ENCODE measurements at regions not wholly inside any gene's neighbourhood (a gene's known extent, or its start where the extent isn't known, plus 50 kb on each side); places are given as distances from the start of the nearest gene placed in this dataset.

DNA sequence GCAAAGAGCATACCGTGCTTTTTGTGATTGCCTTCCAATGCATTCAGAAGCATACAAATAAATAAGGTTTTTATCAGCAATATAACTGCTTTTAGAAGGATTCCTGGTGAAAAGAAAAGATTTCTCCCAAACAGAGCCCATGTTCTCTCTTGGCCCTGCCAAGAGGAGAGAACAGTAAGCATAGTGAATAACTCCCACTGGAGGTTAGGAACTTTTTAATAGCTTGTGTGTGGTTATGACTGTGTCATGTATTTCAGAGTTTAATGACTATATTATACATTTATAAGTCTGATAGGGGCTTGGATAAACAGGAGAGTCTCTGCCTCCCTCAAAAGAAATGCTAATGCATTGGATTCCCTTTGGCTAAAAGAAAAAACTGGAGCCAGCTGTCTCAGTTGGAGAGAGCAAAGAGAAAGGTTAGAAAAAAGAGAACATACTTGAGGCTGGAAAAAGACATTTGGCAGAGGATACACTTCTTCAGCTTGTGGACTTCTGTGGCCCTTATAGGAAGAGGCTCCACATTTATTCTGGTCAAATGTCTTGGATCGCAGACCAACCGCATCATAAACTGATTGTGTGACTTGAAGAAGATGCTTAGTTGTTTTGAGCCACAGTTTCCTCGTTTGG lies 63.0 kb upstream of the SPRED2 start:
- H3K4me3 ChIP-seq (ENCODE audit: low read depth, low read length) = no peak overlapping the region
- TF ChIP-seq CTCF (IDR thresholded peaks at IDR 0.05; ENCODE audit: control insufficient read depth, extremely low read depth, insufficient read depth) = no peak
- no peak for DNase-seq (ENCODE audit: low read depth)

- no peak for TF ChIP-seq CTCF (IDR thresholded peaks at IDR 0.05; ENCODE audit: control insufficient read depth, extremely low read depth, insufficient read depth)
- no peak overlapping the region for H3K4me3 ChIP-seq (ENCODE audit: low read depth, low read length)
- DNase-seq (ENCODE audit: low read depth) = no peak
These were observed 61.7 kb upstream of the SPRED2 start for GRCh38 chr2:65494078-65494477.

DNA sequence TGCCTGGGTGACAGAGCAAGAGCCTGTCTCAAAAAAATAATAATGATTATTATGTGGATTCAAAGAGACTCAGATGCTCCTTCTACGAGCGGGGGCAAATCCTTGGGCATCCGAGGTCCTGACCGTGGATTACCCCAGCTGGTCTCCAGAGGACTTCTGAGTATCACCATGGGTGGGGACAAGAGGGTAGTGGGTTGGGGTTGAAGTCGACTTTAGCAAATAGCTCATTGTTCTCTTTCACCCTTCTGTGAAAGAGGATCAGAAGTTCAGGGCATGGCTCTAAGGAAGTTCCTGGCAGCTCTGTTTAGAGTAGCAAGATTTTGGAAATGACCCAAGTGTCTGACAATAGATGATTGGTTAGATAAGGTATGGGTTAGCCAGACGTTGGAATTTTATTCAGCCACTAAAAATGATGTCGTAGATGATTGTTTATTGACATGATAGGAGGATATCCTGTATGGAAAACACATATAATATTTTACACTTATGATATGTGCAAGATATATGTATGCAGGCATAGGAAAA lies 59.0 kb upstream of the SPRED2 start:
- H3K4me3 ChIP-seq (ENCODE audit: low read depth, low read length) = no peak overlapping the region
- no peak for TF ChIP-seq CTCF (IDR thresholded peaks at IDR 0.05; ENCODE audit: control insufficient read depth, extremely low read depth, insufficient read depth)
- no peak for DNase-seq (ENCODE audit: low read depth)

DNA sequence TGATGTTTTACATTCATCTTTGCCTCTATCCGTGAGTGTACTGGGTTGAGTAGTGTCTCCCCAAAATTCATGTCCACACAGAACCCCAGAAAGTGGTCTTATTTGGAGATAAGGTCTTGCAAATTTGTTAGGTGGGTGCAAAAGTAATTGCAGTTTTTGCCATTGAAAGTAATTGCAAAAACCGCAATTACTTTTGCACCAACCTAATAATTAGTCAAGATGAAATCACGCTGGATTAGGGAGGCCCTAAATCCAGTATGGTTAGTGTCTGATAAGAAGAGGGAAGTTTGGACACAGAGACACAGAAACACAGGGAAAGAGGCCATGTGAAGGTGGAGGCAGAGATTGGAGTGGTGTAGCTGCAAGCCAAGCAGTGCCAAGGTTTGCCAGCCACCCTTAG lies 57.8 kb upstream of the SPRED2 start:
- H3K4me3 ChIP-seq (ENCODE audit: low read depth, low read length) = no peak overlapping the region
- TF ChIP-seq CTCF (IDR thresholded peaks at IDR 0.05; ENCODE audit: control insufficient read depth, extremely low read depth, insufficient read depth) = no peak
- DNase-seq (ENCODE audit: low read depth) = no peak

GRCh38 chr2:65489269-65489668 lies 56.9 kb upstream of the SPRED2 start:
- no peak for TF ChIP-seq CTCF (IDR thresholded peaks at IDR 0.05; ENCODE audit: control insufficient read depth, extremely low read depth, insufficient read depth)
- DNase-seq (ENCODE audit: low read depth) = no peak
- no peak overlapping the region for H3K4me3 ChIP-seq (ENCODE audit: low read depth, low read length)

DNA sequence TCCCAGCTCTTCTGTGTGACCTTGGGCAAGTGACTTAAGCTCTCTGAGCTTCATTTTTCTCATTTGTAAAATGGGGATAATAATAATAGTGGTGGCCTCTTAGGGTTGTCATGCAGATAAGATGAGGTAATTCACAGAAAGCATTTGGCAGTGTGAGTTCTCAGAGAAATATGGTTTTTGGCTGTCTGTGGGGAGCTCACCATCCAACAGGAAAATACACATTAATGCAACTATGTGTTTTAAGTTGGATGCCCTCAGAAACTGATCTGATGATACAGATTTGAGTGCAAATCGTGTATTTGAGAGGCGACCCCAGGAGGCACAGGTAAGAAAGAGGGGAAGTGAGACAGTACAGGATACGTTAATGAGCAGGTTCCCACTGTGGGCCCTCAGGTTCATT lies 56.1 kb upstream of the SPRED2 start:
- H3K4me3 ChIP-seq (ENCODE audit: low read depth, low read length) = no peak overlapping the region
- no peak for DNase-seq (ENCODE audit: low read depth)
- no peak for TF ChIP-seq CTCF (IDR thresholded peaks at IDR 0.05; ENCODE audit: control insufficient read depth, extremely low read depth, insufficient read depth)

GRCh38 chr2:65487404-65487803 lies 55.0 kb upstream of the SPRED2 start:
- TF ChIP-seq CTCF (IDR thresholded peaks at IDR 0.05; ENCODE audit: control insufficient read depth, extremely low read depth, insufficient read depth) = no peak
- DNase-seq (ENCODE audit: low read depth) = no peak
- H3K4me3 ChIP-seq (ENCODE audit: low read depth, low read length) = no peak overlapping the region

Data from LNCaP clone FGC (cell line).